Neural cell (in vitro differentiated cells): ENCODE measurements at regions not wholly inside any gene's neighbourhood (a gene's known extent, or its start where the extent isn't known, plus 50 kb on each side); places are given as distances from the start of the nearest gene placed in this dataset.

Source experiments
- CTCF ChIP-seq: fragments of 450-650 bp; IDR thresholded peaks from 2 replicates; pipeline ENCODE4 v1.5.1; 2014; ENCODE audit warnings: antibody characterized with exemption, mild to moderate bottlenecking, moderate library complexity; ENCODE audit not compliant: poor library complexity, severe bottlenecking
- EP300 ChIP-seq: fragments of 450-650 bp; conservative IDR thresholded peaks from 2 replicates; pipeline ENCODE4 v1.6.1; 2014; ENCODE audit warnings: antibody characterized with exemption, mild to moderate bottlenecking, moderate library complexity; ENCODE audit not compliant: poor library complexity, severe bottlenecking
- EZH2 ChIP-seq: fragments of 200-600, 300-800 bp; shearing (Covaris generic), sonication (generic); IDR thresholded peaks from 2 replicates; pipeline ENCODE4 v1.6.1; 2014; ENCODE audit warnings: antibody characterized with exemption, low read length, borderline replicate concordance, mild to moderate bottlenecking; ENCODE audit not compliant: insufficient read depth, poor library complexity, severe bottlenecking
- MXI1 ChIP-seq: fragments of 450-650 bp; conservative IDR thresholded peaks from 2 replicates; pipeline ENCODE4 v1.6.1; 2014; ENCODE audit warnings: antibody characterized with exemption, mild to moderate bottlenecking; ENCODE audit not compliant: poor library complexity, severe bottlenecking
- POLR2AphosphoS5 ChIP-seq: IDR thresholded peaks from 2 replicates; pipeline ENCODE4 v1.6.1; 2012
- RAD21 ChIP-seq: fragments of 450-650 bp; conservative IDR thresholded peaks from 2 replicates; pipeline ENCODE4 v1.6.1; 2014; ENCODE audit warnings: antibody characterized with exemption, mild to moderate bottlenecking, moderate library complexity
- REST ChIP-seq: IDR thresholded peaks from 2 replicates; pipeline ENCODE4 v1.6.1; 2012; ENCODE audit warnings: borderline replicate concordance
- SMC3 ChIP-seq: fragments of 450-650 bp; conservative IDR thresholded peaks from 2 replicates; pipeline ENCODE4 v1.6.1; 2014; ENCODE audit warnings: antibody characterized with exemption, mild to moderate bottlenecking, moderate library complexity; ENCODE audit not compliant: poor library complexity
- TAF1 ChIP-seq: IDR thresholded peaks from 2 replicates; pipeline ENCODE4 v1.6.1; 2012; ENCODE audit warnings: low read depth

- TF ChIP-seq SMC3: no peak
- peak; percentile 99 for TF ChIP-seq REST
- no peak for TF ChIP-seq CTCF
- TF ChIP-seq POLR2AphosphoS5: peak; percentile 84
- peak; percentile 98 for TF ChIP-seq EP300
- no peak for TF ChIP-seq MXI1
- no peak for TF ChIP-seq EZH2
- TF ChIP-seq TAF1: no peak
- TF ChIP-seq RAD21: no peak
These were observed 54.1 kb upstream of the DHX15 start for GRCh38 chr4:24638396-24638875.
